ENCODE measurements at regions not wholly inside any gene's neighbourhood (a gene's known extent, or its start where the extent isn't known, plus 50 kb on each side); places are given as distances from the start of the nearest gene placed in this dataset.
A peak's percentile ranks its signal among the peaks of the same experiment; 100 is the strongest.

- no peak for TF ChIP-seq USF2 (IDR thresholded peaks at IDR 0.05; ENCODE audit: borderline replicate concordance, low read depth, low read length)
- no peak for TF ChIP-seq IRF3 (IDR thresholded peaks at IDR 0.05; ENCODE audit: low read depth, low read length)
- no peak; the same call in 1 of the 2 replicates for TF ChIP-seq RAD21 (IDR thresholded peaks at IDR 0.05; ENCODE audit: low read length)
- TF ChIP-seq RCOR1 (IDR thresholded peaks at IDR 0.05; ENCODE audit: low read length) = peak; percentile 100
- peak; percentile 56; the same call in 1 of the 2 replicates for TF ChIP-seq MXI1 (IDR thresholded peaks at IDR 0.05; ENCODE audit: low read depth, low read length)
- peak; percentile 76 for TF ChIP-seq POLR2AphosphoS5 (IDR thresholded peaks at IDR 0.05; ENCODE audit: low read depth, low read length)
- TF ChIP-seq JUND (IDR thresholded peaks at IDR 0.05) = 0 out of 2 replicates have a peak, but pooled peaks have one; percentile 13
- TF ChIP-seq SIN3A (IDR thresholded peaks at IDR 0.05; ENCODE audit: borderline replicate concordance, low read depth, low read length) = no peak
- TF ChIP-seq TAF1 (IDR thresholded peaks at IDR 0.05; ENCODE audit: borderline replicate concordance, low read depth, low read length) = no peak
- TF ChIP-seq, protein P1, sequence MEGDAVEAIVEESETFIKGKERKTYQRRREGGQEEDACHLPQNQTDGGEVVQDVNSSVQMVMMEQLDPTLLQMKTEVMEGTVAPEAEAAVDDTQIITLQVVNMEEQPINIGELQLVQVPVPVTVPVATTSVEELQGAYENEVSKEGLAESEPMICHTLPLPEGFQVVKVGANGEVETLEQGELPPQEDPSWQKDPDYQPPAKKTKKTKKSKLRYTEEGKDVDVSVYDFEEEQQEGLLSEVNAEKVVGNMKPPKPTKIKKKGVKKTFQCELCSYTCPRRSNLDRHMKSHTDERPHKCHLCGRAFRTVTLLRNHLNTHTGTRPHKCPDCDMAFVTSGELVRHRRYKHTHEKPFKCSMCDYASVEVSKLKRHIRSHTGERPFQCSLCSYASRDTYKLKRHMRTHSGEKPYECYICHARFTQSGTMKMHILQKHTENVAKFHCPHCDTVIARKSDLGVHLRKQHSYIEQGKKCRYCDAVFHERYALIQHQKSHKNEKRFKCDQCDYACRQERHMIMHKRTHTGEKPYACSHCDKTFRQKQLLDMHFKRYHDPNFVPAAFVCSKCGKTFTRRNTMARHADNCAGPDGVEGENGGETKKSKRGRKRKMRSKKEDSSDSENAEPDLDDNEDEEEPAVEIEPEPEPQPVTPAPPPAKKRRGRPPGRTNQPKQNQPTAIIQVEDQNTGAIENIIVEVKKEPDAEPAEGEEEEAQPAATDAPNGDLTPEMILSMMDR (IDR thresholded peaks at IDR 0.05) = no peak
- no peak for TF ChIP-seq SMC3 (IDR thresholded peaks at IDR 0.05; ENCODE audit: low read depth, low read length)
- TF ChIP-seq NRF1 (IDR thresholded peaks at IDR 0.05; ENCODE audit: low read depth, low read length) = no peak
- TF ChIP-seq, protein P2, sequence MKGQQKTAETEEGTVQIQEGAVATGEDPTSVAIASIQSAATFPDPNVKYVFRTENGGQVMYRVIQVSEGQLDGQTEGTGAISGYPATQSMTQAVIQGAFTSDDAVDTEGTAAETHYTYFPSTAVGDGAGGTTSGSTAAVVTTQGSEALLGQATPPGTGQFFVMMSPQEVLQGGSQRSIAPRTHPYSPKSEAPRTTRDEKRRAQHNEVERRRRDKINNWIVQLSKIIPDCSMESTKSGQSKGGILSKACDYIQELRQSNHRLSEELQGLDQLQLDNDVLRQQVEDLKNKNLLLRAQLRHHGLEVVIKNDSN (IDR thresholded peaks at IDR 0.05; ENCODE audit: borderline replicate concordance, low read depth) = no peak
- TF ChIP-seq NFIC (IDR thresholded peaks at IDR 0.05; ENCODE audit: borderline replicate concordance) = no peak
- TF ChIP-seq CHD2 (IDR thresholded peaks at IDR 0.05; ENCODE audit: low read length, partially characterized antibody) = peak; percentile 93
- TF ChIP-seq MEF2A (IDR thresholded peaks at IDR 0.05; ENCODE audit: borderline replicate concordance, low read depth) = no peak
- TF ChIP-seq YY1 (IDR thresholded peaks at IDR 0.05; ENCODE audit: low read depth) = no peak
- TF ChIP-seq EP300 (IDR thresholded peaks at IDR 0.05; ENCODE audit: borderline replicate concordance in 1 of 2, low read depth in 1 of 2, low read length in 1 of 2) = peak; percentile 62 to 99
- peak; percentile 50; the same call in 1 of the 2 replicates for TF ChIP-seq PBX3 (IDR thresholded peaks at IDR 0.05)
- TF ChIP-seq TCF12 (IDR thresholded peaks at IDR 0.05) = peak; percentile 88
- no peak for TF ChIP-seq GABPA (IDR thresholded peaks at IDR 0.05; ENCODE audit: low read depth)
Observed at GRCh38 chr1:50346621-50347020, 76.6 kb downstream of the DMRTA2 start (continued).
